GM23338 (cell line): ENCODE measurements at regions not wholly inside any gene's neighbourhood (a gene's known extent, or its start where the extent isn't known, plus 50 kb on each side); places are given as distances from the start of the nearest gene placed in this dataset.

Experiments used
- ATAC-seq: fragments of 200-7000 bp; cut with Tn5 transposase; 3 replicates; pipeline ENCODE4 v1.9.1; 2020
- DNase-seq: peaks from one replicate; pipeline ENCODE4 v3.0.0-alpha.2; 2015; ENCODE audit warnings: low spot score
- H2AFZ ChIP-seq: fragments of 200-600 bp; sonication (generic); 2 replicates; pipeline ENCODE4 v1.8.0; 2016; ENCODE audit warnings: antibody characterized with exemption, mild to moderate bottlenecking, moderate library complexity
- H3F3A ChIP-seq: fragments of 200-600 bp; sonication (generic); replicated peaks from 2 replicates; pipeline ENCODE4 v1.8.0; 2017; ENCODE audit warnings: antibody characterized with exemption, mixed run types, low read depth
- H3K27ac ChIP-seq: fragments of 200-600 bp; sonication (generic); 2 replicates; pipeline ENCODE4 v1.6.1; 2016; ENCODE audit warnings: low read depth
- H3K27me3 ChIP-seq: fragments of 200-600 bp; sonication (generic); 2 replicates; pipeline ENCODE4 v1.8.0; 2016; ENCODE audit warnings: mild to moderate bottlenecking, mixed run types, moderate library complexity; ENCODE audit not compliant: insufficient read depth
- H3K36me3 ChIP-seq: fragments of 200-600 bp; sonication (generic); 2 replicates; pipeline ENCODE4 v1.8.0; 2016; ENCODE audit warnings: mild to moderate bottlenecking; ENCODE audit not compliant: insufficient read depth
- H3K4me1 ChIP-seq: fragments of 200-600 bp; sonication (generic); 2 replicates; pipeline ENCODE4 v1.8.0; 2016; ENCODE audit warnings: mild to moderate bottlenecking, moderate library complexity; ENCODE audit not compliant: insufficient read depth
- H3K4me2 ChIP-seq: fragments of 200-600 bp; sonication (generic); 2 replicates; pipeline ENCODE4 v1.7.1; 2017; ENCODE audit warnings: mixed run types
- H3K4me3 ChIP-seq: fragments of 200-600 bp; sonication (generic); 2 replicates; pipeline ENCODE4 v1.6.1; 2016; ENCODE audit warnings: mixed run types
- H3K79me2 ChIP-seq: fragments of 200-600 bp; sonication (generic); replicated peaks from 2 replicates; pipeline ENCODE4 v1.8.0; 2017; ENCODE audit warnings: mild to moderate bottlenecking; ENCODE audit not compliant: insufficient read depth
- H3K9me2 ChIP-seq: fragments of 200-600 bp; sonication (generic); 2 replicates; pipeline ENCODE4 v1.8.0; 2017; ENCODE audit not compliant: insufficient read depth
- H4K20me1 ChIP-seq: fragments of 200-600 bp; sonication (generic); replicated peaks from 2 replicates; pipeline ENCODE4 v1.8.0; 2017; ENCODE audit warnings: mild to moderate bottlenecking; ENCODE audit not compliant: insufficient read depth
- H3K27ac Mint-ChIP-seq: 2 replicates; pipeline ENCODE4 v1.8.0; 2020; ENCODE audit warnings: inconsistent platforms, mild to moderate bottlenecking, moderate library complexity, mixed read lengths
- H3K27me3 Mint-ChIP-seq: 3 replicates; pipeline ENCODE4 v1.8.0; 2022; ENCODE audit warnings: low read depth, mild to moderate bottlenecking, moderate library complexity, mixed read lengths, inconsistent platforms; ENCODE audit not compliant: insufficient read depth, poor library complexity
- H3K36me3 Mint-ChIP-seq: 3 replicates; pipeline ENCODE4 v1.8.0; 2021; ENCODE audit warnings: low read depth, mild to moderate bottlenecking, inconsistent platforms, moderate library complexity, mixed read lengths
- H3K4me1 Mint-ChIP-seq: 3 replicates; pipeline ENCODE4 v1.8.0; 2020; ENCODE audit warnings: mild to moderate bottlenecking, inconsistent platforms, mixed read lengths
- H3K4me3 Mint-ChIP-seq: 3 replicates; pipeline ENCODE4 v1.8.0; 2021; ENCODE audit warnings: moderate library complexity, mild to moderate bottlenecking, inconsistent platforms, mixed read lengths
- H3K9me3 Mint-ChIP-seq: 3 replicates; pipeline ENCODE4 v1.8.0; 2020; ENCODE audit warnings: moderate library complexity, mild to moderate bottlenecking, inconsistent platforms, mixed read lengths
- CREB1 ChIP-seq: fragments of 250-450 bp; sonication (Bioruptor Pico); IDR thresholded peaks from 2 replicates; pipeline ENCODE4 v1.5.0; 2020; ENCODE audit warnings: low read depth, mild to moderate bottlenecking, moderate library complexity
- ETS1 ChIP-seq: IDR thresholded peaks from 2 replicates; pipeline ENCODE4 v1.6.1; 2016; ENCODE audit warnings: antibody characterized with exemption
- EZH2 ChIP-seq: fragments of 200-600 bp; sonication (generic); IDR thresholded peaks from one replicate; pipeline ENCODE4 v1.8.0; 2017; ENCODE audit warnings: antibody characterized with exemption, mild to moderate bottlenecking, low read depth; ENCODE audit not compliant: unreplicated experiment
- EZH2phosphoT487 ChIP-seq: fragments of 200-600 bp; sonication (generic); IDR thresholded peaks from one replicate; pipeline ENCODE4 v1.8.1; 2018; ENCODE audit warnings: antibody characterized with exemption; ENCODE audit not compliant: unreplicated experiment
- JUNB ChIP-seq: IDR thresholded peaks from one replicate; pipeline ENCODE4 v1.6.1; 2016; ENCODE audit warnings: antibody characterized with exemption; ENCODE audit not compliant: unreplicated experiment
- NANOG ChIP-seq: IDR thresholded peaks from 2 replicates; pipeline ENCODE4 v1.6.1; 2016; ENCODE audit warnings: antibody characterized with exemption, borderline replicate concordance
- POLR2AphosphoS5 ChIP-seq: IDR thresholded peaks from 2 replicates; pipeline ENCODE4 v1.6.1; 2016; ENCODE audit warnings: antibody characterized with exemption, low read depth
- STAT1 ChIP-seq: IDR thresholded peaks from one replicate; pipeline ENCODE4 v1.6.1; 2016; ENCODE audit warnings: antibody characterized with exemption; ENCODE audit not compliant: unreplicated experiment
- ZNF114 ChIP-seq: fragments of 250-450 bp; sonication (Bioruptor Pico); IDR thresholded peaks from 2 replicates; pipeline ENCODE4 v1.5.0; 2020; ENCODE audit warnings: mild to moderate bottlenecking, moderate library complexity
- ZNF331 ChIP-seq: fragments of 250-450 bp; sonication (Bioruptor Pico); IDR thresholded peaks from 2 replicates; pipeline ENCODE4 v1.5.0; 2020; ENCODE audit warnings: low read depth, mild to moderate bottlenecking, moderate library complexity
- TF ChIP-seq, protein P1 (sequence below): IDR thresholded peaks from one replicate; pipeline ENCODE4 v1.6.1; 2018; ENCODE audit warnings: antibody characterized with exemption; ENCODE audit not compliant: unreplicated experiment
- TF ChIP-seq, protein P2 (sequence below): fragments of 250-450 bp; sonication (Bioruptor Pico); IDR thresholded peaks from 2 replicates; pipeline ENCODE4 v1.5.0; 2020; ENCODE audit warnings: mild to moderate bottlenecking, moderate library complexity

DNA sequence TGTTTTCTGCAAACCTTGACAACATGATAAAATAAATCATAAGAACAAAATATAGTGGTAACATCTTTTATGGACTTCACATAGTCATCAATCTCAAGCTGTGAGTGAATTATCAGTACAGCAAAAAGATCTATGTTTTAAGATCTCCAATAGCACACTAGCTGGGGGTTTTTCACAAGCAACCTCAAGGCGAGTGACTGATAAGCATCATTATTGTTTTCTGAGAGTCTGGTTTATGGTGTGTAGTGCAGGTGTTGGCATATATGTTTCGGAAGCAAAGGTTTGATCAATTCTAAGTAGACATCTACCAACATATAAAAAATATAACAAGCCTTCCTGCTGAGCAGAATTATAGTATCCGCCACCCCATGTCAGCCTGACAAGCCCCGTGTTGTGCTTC lies 403.8 kb upstream of the MGMT start:
- Histone ChIP-seq H2AFZ (no peak overlapping the region), H3K4me2 (no peak overlapping the region), H3K27me3 (no peaks in the 10 kb centered on the region), H3K4me3 (no peak overlapping the region), H4K20me1 (no peaks in the 10 kb centered on the region), H3K79me2 (no peaks in the 10 kb centered on the region), H3F3A (no peaks in the 10 kb centered on the region), H3K27ac (no peak overlapping the region), H3K4me1 (peaks cover 15% of the 10 kb centered on the region), H3K9me2 (no peaks in the 10 kb centered on the region), H3K36me3 (no peaks in the 10 kb centered on the region)
- Mint-ChIP-seq H3K36me3 (no peaks in the 10 kb centered on the region), H3K4me3 (no peak overlapping the region), H3K27me3 (no peaks in the 10 kb centered on the region), H3K27ac (no peak overlapping the region; the same call in 1 of the 2 replicates), H3K9me3 (no peaks in the 10 kb centered on the region), H3K4me1 (peaks cover 18% of the 10 kb centered on the region)
- no peak for ATAC-seq
- no peak for DNase-seq
- no peak for TF ChIP-seq ZNF331

- H3K27me3 ChIP-seq: no peaks in the 10 kb centered on the region
- H4K20me1 ChIP-seq: no peaks in the 10 kb centered on the region
- H3K27ac Mint-ChIP-seq: no peak overlapping the region
- H3K36me3 ChIP-seq: no peaks in the 10 kb centered on the region
- H3K4me3 ChIP-seq: no peak overlapping the region
- H2AFZ ChIP-seq: no peak overlapping the region
- H3K27me3 Mint-ChIP-seq: no peaks in the 10 kb centered on the region
- no peak overlapping the region for H3K4me2 ChIP-seq
- H3K4me1 ChIP-seq: peaks cover 15% of the 10 kb centered on the region
- H3K4me1 Mint-ChIP-seq: peaks cover 18% of the 10 kb centered on the region
- H3K36me3 Mint-ChIP-seq: no peaks in the 10 kb centered on the region
- ATAC-seq: no peak
- H3K4me3 Mint-ChIP-seq: no peak overlapping the region
- no peaks in the 10 kb centered on the region for H3K9me3 Mint-ChIP-seq
- H3K79me2 ChIP-seq: no peaks in the 10 kb centered on the region
- H3K9me2 ChIP-seq: no peaks in the 10 kb centered on the region
- H3K27ac ChIP-seq: no peak overlapping the region
- H3F3A ChIP-seq: no peaks in the 10 kb centered on the region
- DNase-seq: no peak
- TF ChIP-seq JUNB (no peak), ZNF114 (no peak), ETS1 (no peak), CREB1 (CRISPR knock-in tag) (no peak), EZH2phosphoT487 (no peak), EZH2 (no peak), POLR2AphosphoS5 (no peak), STAT1 (no peak), NANOG (no peak), ZNF331 (no peak)
- TF ChIP-seq, protein P1, sequence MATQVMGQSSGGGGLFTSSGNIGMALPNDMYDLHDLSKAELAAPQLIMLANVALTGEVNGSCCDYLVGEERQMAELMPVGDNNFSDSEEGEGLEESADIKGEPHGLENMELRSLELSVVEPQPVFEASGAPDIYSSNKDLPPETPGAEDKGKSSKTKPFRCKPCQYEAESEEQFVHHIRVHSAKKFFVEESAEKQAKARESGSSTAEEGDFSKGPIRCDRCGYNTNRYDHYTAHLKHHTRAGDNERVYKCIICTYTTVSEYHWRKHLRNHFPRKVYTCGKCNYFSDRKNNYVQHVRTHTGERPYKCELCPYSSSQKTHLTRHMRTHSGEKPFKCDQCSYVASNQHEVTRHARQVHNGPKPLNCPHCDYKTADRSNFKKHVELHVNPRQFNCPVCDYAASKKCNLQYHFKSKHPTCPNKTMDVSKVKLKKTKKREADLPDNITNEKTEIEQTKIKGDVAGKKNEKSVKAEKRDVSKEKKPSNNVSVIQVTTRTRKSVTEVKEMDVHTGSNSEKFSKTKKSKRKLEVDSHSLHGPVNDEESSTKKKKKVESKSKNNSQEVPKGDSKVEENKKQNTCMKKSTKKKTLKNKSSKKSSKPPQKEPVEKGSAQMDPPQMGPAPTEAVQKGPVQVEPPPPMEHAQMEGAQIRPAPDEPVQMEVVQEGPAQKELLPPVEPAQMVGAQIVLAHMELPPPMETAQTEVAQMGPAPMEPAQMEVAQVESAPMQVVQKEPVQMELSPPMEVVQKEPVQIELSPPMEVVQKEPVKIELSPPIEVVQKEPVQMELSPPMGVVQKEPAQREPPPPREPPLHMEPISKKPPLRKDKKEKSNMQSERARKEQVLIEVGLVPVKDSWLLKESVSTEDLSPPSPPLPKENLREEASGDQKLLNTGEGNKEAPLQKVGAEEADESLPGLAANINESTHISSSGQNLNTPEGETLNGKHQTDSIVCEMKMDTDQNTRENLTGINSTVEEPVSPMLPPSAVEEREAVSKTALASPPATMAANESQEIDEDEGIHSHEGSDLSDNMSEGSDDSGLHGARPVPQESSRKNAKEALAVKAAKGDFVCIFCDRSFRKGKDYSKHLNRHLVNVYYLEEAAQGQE: no peak
- TF ChIP-seq, protein P2, sequence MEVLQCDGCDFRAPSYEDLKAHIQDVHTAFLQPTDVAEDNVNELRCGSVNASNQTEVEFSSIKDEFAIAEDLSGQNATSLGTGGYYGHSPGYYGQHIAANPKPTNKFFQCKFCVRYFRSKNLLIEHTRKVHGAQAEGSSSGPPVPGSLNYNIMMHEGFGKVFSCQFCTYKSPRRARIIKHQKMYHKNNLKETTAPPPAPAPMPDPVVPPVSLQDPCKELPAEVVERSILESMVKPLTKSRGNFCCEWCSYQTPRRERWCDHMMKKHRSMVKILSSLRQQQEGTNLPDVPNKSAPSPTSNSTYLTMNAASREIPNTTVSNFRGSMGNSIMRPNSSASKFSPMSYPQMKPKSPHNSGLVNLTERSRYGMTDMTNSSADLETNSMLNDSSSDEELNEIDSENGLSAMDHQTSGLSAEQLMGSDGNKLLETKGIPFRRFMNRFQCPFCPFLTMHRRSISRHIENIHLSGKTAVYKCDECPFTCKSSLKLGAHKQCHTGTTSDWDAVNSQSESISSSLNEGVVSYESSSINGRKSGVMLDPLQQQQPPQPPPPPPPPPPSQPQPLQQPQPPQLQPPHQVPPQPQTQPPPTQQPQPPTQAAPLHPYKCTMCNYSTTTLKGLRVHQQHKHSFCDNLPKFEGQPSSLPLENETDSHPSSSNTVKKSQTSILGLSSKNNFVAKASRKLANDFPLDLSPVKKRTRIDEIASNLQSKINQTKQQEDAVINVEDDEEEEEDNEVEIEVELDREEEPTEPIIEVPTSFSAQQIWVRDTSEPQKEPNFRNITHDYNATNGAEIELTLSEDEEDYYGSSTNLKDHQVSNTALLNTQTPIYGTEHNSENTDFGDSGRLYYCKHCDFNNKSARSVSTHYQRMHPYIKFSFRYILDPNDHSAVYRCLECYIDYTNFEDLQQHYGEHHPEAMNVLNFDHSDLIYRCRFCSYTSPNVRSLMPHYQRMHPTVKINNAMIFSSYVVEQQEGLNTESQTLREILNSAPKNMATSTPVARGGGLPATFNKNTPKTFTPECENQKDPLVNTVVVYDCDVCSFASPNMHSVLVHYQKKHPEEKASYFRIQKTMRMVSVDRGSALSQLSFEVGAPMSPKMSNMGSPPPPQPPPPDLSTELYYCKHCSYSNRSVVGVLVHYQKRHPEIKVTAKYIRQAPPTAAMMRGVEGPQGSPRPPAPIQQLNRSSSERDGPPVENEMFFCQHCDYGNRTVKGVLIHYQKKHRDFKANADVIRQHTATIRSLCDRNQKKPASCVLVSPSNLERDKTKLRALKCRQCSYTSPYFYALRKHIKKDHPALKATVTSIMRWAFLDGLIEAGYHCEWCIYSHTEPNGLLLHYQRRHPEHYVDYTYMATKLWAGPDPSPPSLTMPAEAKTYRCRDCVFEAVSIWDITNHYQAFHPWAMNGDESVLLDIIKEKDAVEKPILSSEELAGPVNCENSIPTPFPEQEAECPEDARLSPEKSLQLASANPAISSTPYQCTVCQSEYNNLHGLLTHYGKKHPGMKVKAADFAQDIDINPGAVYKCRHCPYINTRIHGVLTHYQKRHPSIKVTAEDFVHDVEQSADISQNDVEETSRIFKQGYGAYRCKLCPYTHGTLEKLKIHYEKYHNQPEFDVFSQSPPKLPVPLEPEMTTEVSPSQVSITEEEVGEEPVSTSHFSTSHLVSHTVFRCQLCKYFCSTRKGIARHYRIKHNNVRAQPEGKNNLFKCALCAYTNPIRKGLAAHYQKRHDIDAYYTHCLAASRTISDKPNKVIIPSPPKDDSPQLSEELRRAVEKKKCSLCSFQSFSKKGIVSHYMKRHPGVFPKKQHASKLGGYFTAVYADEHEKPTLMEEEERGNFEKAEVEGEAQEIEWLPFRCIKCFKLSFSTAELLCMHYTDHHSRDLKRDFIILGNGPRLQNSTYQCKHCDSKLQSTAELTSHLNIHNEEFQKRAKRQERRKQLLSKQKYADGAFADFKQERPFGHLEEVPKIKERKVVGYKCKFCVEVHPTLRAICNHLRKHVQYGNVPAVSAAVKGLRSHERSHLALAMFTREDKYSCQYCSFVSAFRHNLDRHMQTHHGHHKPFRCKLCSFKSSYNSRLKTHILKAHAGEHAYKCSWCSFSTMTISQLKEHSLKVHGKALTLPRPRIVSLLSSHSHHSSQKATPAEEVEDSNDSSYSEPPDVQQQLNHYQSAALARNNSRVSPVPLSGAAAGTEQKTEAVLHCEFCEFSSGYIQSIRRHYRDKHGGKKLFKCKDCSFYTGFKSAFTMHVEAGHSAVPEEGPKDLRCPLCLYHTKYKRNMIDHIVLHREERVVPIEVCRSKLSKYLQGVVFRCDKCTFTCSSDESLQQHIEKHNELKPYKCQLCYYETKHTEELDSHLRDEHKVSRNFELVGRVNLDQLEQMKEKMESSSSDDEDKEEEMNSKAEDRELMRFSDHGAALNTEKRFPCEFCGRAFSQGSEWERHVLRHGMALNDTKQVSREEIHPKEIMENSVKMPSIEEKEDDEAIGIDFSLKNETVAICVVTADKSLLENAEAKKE (CRISPR knock-in tag): no peak
Measured at GRCh38 chr10:129063877-129064276, 403.2 kb upstream of the MGMT start.
